GM12878 (cell line): ENCODE measurements at regions not wholly inside any gene's neighbourhood (a gene's known extent, or its start where the extent isn't known, plus 50 kb on each side); places are given as distances from the start of the nearest gene placed in this dataset.

ENCODE experiments used
- ATAC-seq: fragments of 200-7000 bp; cut with Tn5 transposase; 3 replicates; pipeline ENCODE4 v1.9.1; 2020; ENCODE audit warnings: mild to moderate bottlenecking, moderate library complexity
- BruUV-seq: library from RNA; stranded (reverse); fragments of 400-500 nt; replicated peaks from 2 replicates; lab custom pipeline; 2021; lab: Mats Ljungman, UMichigan
- CTCF ChIA-PET: fragments of 300-600 bp; sonication (Branson Sonifier 250); formaldehyde crosslinking; extraction: SDS; loops from one replicate; lab custom pipeline; 2021; ENCODE audit warnings: inconsistent platforms; lab: Yijun Ruan, JAX
- POLR2A ChIA-PET: fragments of 350-600 bp; formaldehyde crosslinking; extraction: SDS; loops from one replicate; lab custom pipeline; 2021; ENCODE audit warnings: inconsistent platforms; lab: Charles Lee
- RAD21 ChIA-PET: fragments of 300-600 bp; sonication (Branson Sonifier 250); formaldehyde crosslinking; loops from one replicate; lab custom pipeline; 2023; ENCODE audit warnings: antibody characterized with exemption; ENCODE audit not compliant: unreplicated experiment; lab: Charles Lee
- SMC1A ChIA-PET: fragments of 300-600 bp; sonication (Branson Sonifier 250); formaldehyde crosslinking; loops from one replicate; lab custom pipeline; 2023; ENCODE audit not compliant: unreplicated experiment, uncharacterized antibody; lab: Charles Lee
- DNase-seq: peaks from one replicate; pipeline ENCODE4 v3.0.0-alpha.2; 2011; ENCODE audit warnings: low read depth, low spot score
- FAIRE-seq: peaks from 3 replicates; lab custom pipeline; 2011; peaks lifted over from hg19 to GRCh38; lab: Jason Lieb, UNC
- H2AFZ ChIP-seq: 2 replicates; pipeline ENCODE4 v1.6.0; 2011; ENCODE audit warnings: low read depth, low read length, control low read depth; ENCODE audit not compliant: control insufficient read depth
- H3K27ac ChIP-seq: 2 replicates; pipeline ENCODE4 v1.5.1; 2011; ENCODE audit warnings: control low read depth; ENCODE audit not compliant: control insufficient read depth, insufficient read depth
- H3K27me3 ChIP-seq, 2 experiments: replicated peaks in 1 of 2; 2 replicates each; pipeline versions ENCODE4 v1.6.0 to v1.6.1; 2011; ENCODE audit warnings: low read length in 1 of 2; ENCODE audit not compliant: control insufficient read depth in 2 of 2, insufficient read depth in 2 of 2
- H3K36me3 ChIP-seq, 2 experiments: 2 replicates each; pipeline ENCODE4 v1.5.1; 2011; ENCODE audit warnings: low read length in 1 of 2; ENCODE audit not compliant: control insufficient read depth in 2 of 2, insufficient read depth in 2 of 2
- H3K4me1 ChIP-seq: 2 replicates; pipeline ENCODE4 v1.6.1; 2011; ENCODE audit warnings: mild to moderate bottlenecking, low read length, moderate library complexity, mixed read lengths; ENCODE audit not compliant: control insufficient read depth, insufficient read depth
- H3K4me2 ChIP-seq: 2 replicates; pipeline ENCODE4 v1.6.0; 2011; ENCODE audit warnings: control low read depth; ENCODE audit not compliant: control insufficient read depth, insufficient read depth
- H3K4me3 ChIP-seq: fragments of 200-600 bp; sonication (generic); 2 replicates; pipeline ENCODE4 v1.5.1; 2016
- H3K79me2 ChIP-seq: 2 replicates; pipeline ENCODE4 v1.6.0; 2011; ENCODE audit warnings: low read length; ENCODE audit not compliant: control insufficient read depth, insufficient read depth
- H3K9ac ChIP-seq: 2 replicates; pipeline ENCODE4 v1.8.0; 2011; ENCODE audit warnings: low read length, control low read depth, mixed read lengths; ENCODE audit not compliant: control insufficient read depth, insufficient read depth
- H3K9me3 ChIP-seq: replicated peaks from 3 replicates; pipeline ENCODE4 v1.5.1; 2011; ENCODE audit warnings: mild to moderate bottlenecking, low read length; ENCODE audit not compliant: control insufficient read depth, insufficient read depth
- H4K20me1 ChIP-seq: 2 replicates; pipeline ENCODE4 v1.6.0; 2011; ENCODE audit not compliant: control insufficient read depth, insufficient read depth
- CEBPB ChIP-seq, 2 experiments: fragments of 150-350 bp in 1 of 2; IDR thresholded peaks; 2 replicates each; pipeline ENCODE4 v1.6.1; 2012 to 2014; ENCODE audit warnings: low read depth in 2 of 2, low read length in 2 of 2, borderline replicate concordance in 1 of 2, inconsistent platforms in 1 of 2
- EZH2 ChIP-seq: IDR thresholded peaks from 2 replicates; pipeline ENCODE4 v1.6.1; 2012; ENCODE audit warnings: low read depth, mild to moderate bottlenecking, control low read depth, inconsistent platforms, low read length, borderline replicate concordance; ENCODE audit not compliant: control insufficient read depth
- MEF2A ChIP-seq: IDR thresholded peaks from 2 replicates; pipeline ENCODE4 v1.6.1; 2011; ENCODE audit warnings: low read depth, mild to moderate bottlenecking, low read length, moderate library complexity; ENCODE audit not compliant: insufficient read depth
- MYC ChIP-seq: IDR thresholded peaks from 2 replicates; pipeline ENCODE4 v1.6.1; 2011; ENCODE audit warnings: mild to moderate bottlenecking, low read length, moderate library complexity, inconsistent platforms; ENCODE audit not compliant: insufficient read depth, insufficient replicate concordance, insufficient read length, severe bottlenecking
- NKRF ChIP-seq: fragments of 450-650 bp; conservative IDR thresholded peaks from 2 replicates; pipeline ENCODE4 v1.6.1; 2017; ENCODE audit warnings: mild to moderate bottlenecking, moderate library complexity
- WRNIP1 ChIP-seq: IDR thresholded peaks from 2 replicates; pipeline ENCODE4 v1.6.1; 2011; ENCODE audit warnings: low read depth, low read length, improper control_type of control experiment, borderline replicate concordance
- WGBS: methylation state at CpG from one replicate; pipeline ENCODE4 v1.1.6; 2016; ENCODE audit warnings: low lambda C conversion rate; ENCODE audit not compliant: insufficient replicate concordance, insufficient coverage; ENCODE audit errors: missing lambda C conversion rate; 5-methylcytosine and 5-hydroxymethylcytosine counted together
- in situ Hi-C: fragments of 300-500 bp; cut with MboI; formaldehyde crosslinking; loops from 9 replicates; pipeline ENCODE4 v1.14.3; 2018; ENCODE audit warnings: mixed read lengths
- intact Hi-C: fragments of 100-400 bp; cut with micrococcal nuclease; formaldehyde crosslinking; loops from one replicate; pipeline ENCODE4 v1.14.2; 2022; ENCODE audit not compliant: unreplicated experiment
- TF ChIP-seq, protein P1 (sequence below): fragments of 450-650 bp; IDR thresholded peaks from 2 replicates; pipeline ENCODE4 v1.6.1; 2017; ENCODE audit warnings: borderline replicate concordance

DNA sequence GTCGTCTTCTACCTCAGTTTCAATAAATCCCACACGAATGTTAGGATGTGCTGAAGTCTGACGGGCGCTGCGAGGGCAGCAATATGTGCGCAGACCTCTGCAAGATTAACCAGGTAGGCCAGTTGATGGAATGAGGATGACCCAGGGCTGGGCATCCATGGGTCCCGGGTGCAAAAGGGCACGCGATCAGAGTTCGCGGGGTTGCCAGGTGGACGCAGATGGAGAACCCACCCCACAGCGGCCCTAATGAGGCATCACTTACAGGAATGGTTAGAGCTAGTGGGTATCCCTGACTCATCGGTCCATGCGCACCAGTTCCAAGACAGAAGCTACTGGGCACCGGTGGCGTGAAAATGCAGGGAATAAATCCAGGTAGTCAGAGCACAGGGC is 2116.0 kb downstream of the TP53TG3F start:
- BruUV-seq: no TSS peak
- CTCF ChIA-PET: no interaction called here
- no peak overlapping the region for H3K27ac ChIP-seq
- no peaks in the 10 kb centered on the region for H4K20me1 ChIP-seq
- no peak for DNase-seq
- H3K27me3 ChIP-seq: no peaks in the 10 kb centered on the region
- H3K4me3 ChIP-seq: no peak overlapping the region
- POLR2A ChIA-PET: no interaction called here
- H3K36me3 ChIP-seq: no peaks in the 10 kb centered on the region
- in situ Hi-C loops: loop anchor here (25.0 kb wide), 7 partner anchors 88 to 562 kb away; no protein-coding TSS in a partner anchor
- intact Hi-C loops: no loop called here
- TF ChIP-seq CEBPB (IDR thresholded peaks at IDR 0.05; ENCODE audit: borderline replicate concordance in 1 of 2, low read depth in 2 of 2, low read length in 2 of 2): no peak
- TF ChIP-seq NKRF: no peak
- no peak for TF ChIP-seq MEF2A
- TF ChIP-seq, protein P1, sequence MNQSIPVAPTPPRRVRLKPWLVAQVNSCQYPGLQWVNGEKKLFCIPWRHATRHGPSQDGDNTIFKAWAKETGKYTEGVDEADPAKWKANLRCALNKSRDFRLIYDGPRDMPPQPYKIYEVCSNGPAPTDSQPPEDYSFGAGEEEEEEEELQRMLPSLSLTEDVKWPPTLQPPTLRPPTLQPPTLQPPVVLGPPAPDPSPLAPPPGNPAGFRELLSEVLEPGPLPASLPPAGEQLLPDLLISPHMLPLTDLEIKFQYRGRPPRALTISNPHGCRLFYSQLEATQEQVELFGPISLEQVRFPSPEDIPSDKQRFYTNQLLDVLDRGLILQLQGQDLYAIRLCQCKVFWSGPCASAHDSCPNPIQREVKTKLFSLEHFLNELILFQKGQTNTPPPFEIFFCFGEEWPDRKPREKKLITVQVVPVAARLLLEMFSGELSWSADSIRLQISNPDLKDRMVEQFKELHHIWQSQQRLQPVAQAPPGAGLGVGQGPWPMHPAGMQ: no peak
- TF ChIP-seq WRNIP1: no peak
- no peak for TF ChIP-seq MYC
- no peak for TF ChIP-seq EZH2
- TF ChIP-seq, all 136 proteins: peak for 0
- ATAC-seq (no peak), FAIRE-seq (no peak)
- Histone ChIP-seq H3K9ac (no peak overlapping the region), H3K4me1 (no peaks in the 10 kb centered on the region), H2AFZ (no peak overlapping the region), H3K79me2 (no peaks in the 10 kb centered on the region), H3K4me2 (no peak overlapping the region), H3K9me3 (no peaks in the 10 kb centered on the region; the same call in 1 of the 3 replicates)
- 55% methylated on average over 17 of the region's 17 CpGs for WGBS
- RAD21 ChIA-PET: no interaction called here
- SMC1A ChIA-PET: no interaction called here
